ENCODE measurements at regions not wholly inside any gene's neighbourhood (a gene's known extent, or its start where the extent isn't known, plus 50 kb on each side); places are given as distances from the start of the nearest gene placed in this dataset.

- H3K36me3 ChIP-seq (ENCODE audit: control insufficient read depth in 3 of 3, insufficient read depth in 2 of 3, low read depth in 1 of 3, low read length in 3 of 3): no peaks in the 10 kb centered on the region
- no peaks in the 10 kb centered on the region for H3K4me1 ChIP-seq (ENCODE audit: control insufficient read depth in 3 of 3, insufficient read depth in 2 of 3, low read depth in 1 of 3, low read length in 2 of 3)
- FAIRE-seq (no peak), DNase-seq (no peak)
- no peak overlapping the region for H3K27ac ChIP-seq (ENCODE audit: low read depth in 1 of 3, low read length in 2 of 3)
- 86 to 88% (median 87%) methylated on average over 8 of the region's 8 CpGs for WGBS, 3 donors
- no peak overlapping the region for H3K4me3 ChIP-seq (ENCODE audit: low read depth in 1 of 3, low read length in 3 of 3)
- no peaks in the 10 kb centered on the region for H3K9me3 ChIP-seq (ENCODE audit: control insufficient read depth in 2 of 2, insufficient read depth in 1 of 2, low read depth in 1 of 2, low read length in 1 of 2)
- H3K27me3 ChIP-seq (ENCODE audit: control insufficient read depth in 3 of 3, insufficient read depth in 3 of 3, low read length in 3 of 3): no peaks in the 10 kb centered on the region
Observed at GRCh38 chr6:159582736-159583135, 110.3 kb downstream of the SOD2 start.

GRCh38 chr6:159578629-159579028 lies 114.4 kb downstream of the SOD2 start:
- Histone ChIP-seq H3K4me3 (ENCODE audit: low read depth in 1 of 3, low read length in 3 of 3) (no peak overlapping the region), H3K9me3 (ENCODE audit: control insufficient read depth in 2 of 2, insufficient read depth in 1 of 2, low read depth in 1 of 2, low read length in 1 of 2) (no peaks in the 10 kb centered on the region), H3K27ac (ENCODE audit: low read depth in 1 of 3, low read length in 2 of 3) (no peak overlapping the region), H3K27me3 (ENCODE audit: control insufficient read depth in 3 of 3, insufficient read depth in 3 of 3, low read length in 3 of 3) (no peaks in the 10 kb centered on the region), H3K4me1 (ENCODE audit: control insufficient read depth in 3 of 3, insufficient read depth in 2 of 3, low read depth in 1 of 3, low read length in 2 of 3) (no peaks in the 10 kb centered on the region), H3K36me3 (ENCODE audit: control insufficient read depth in 3 of 3, insufficient read depth in 2 of 3, low read depth in 1 of 3, low read length in 3 of 3) (no peaks in the 10 kb centered on the region)
- WGBS, 3 donors: 88 to 89% (median 88%) methylated on average over 5 of the region's 5 CpGs
- DNase-seq (no peak), FAIRE-seq (no peak)

GRCh38 chr6:159577564-159577963 lies 115.5 kb downstream of the SOD2 start:
- DNase-seq (no peak), FAIRE-seq (no peak)
- no peaks in the 10 kb centered on the region for H3K27me3 ChIP-seq (ENCODE audit: control insufficient read depth in 3 of 3, insufficient read depth in 3 of 3, low read length in 3 of 3)
- no peaks in the 10 kb centered on the region for H3K9me3 ChIP-seq (ENCODE audit: control insufficient read depth in 2 of 2, insufficient read depth in 1 of 2, low read depth in 1 of 2, low read length in 1 of 2)
- no peak overlapping the region for H3K4me3 ChIP-seq (ENCODE audit: low read depth in 1 of 3, low read length in 3 of 3)
- whole genome bisulfite sequencing, 3 donors: 74 to 75% (median 75%) methylated on average over 5 of the region's 5 CpGs
- no peaks in the 10 kb centered on the region for H3K4me1 ChIP-seq (ENCODE audit: control insufficient read depth in 3 of 3, insufficient read depth in 2 of 3, low read depth in 1 of 3, low read length in 2 of 3)
- H3K27ac ChIP-seq (ENCODE audit: low read depth in 1 of 3, low read length in 2 of 3): no peak overlapping the region
- H3K36me3 ChIP-seq (ENCODE audit: control insufficient read depth in 3 of 3, insufficient read depth in 2 of 3, low read depth in 1 of 3, low read length in 3 of 3): no peaks in the 10 kb centered on the region

- FAIRE-seq (no peak), DNase-seq (no peak)
- H3K27ac ChIP-seq (ENCODE audit: low read depth in 1 of 3, low read length in 2 of 3): no peak overlapping the region
- H3K27me3 ChIP-seq (ENCODE audit: control insufficient read depth in 3 of 3, insufficient read depth in 3 of 3, low read length in 3 of 3): no peaks in the 10 kb centered on the region
- H3K9me3 ChIP-seq (ENCODE audit: control insufficient read depth in 2 of 2, insufficient read depth in 1 of 2, low read depth in 1 of 2, low read length in 1 of 2): peaks cover 0 to 13% of the 10 kb centered on the region in 2 donors
- 65 to 72% (median 67%) methylated on average over 12 of the region's 12 CpGs for WGBS, 3 donors
- no peak overlapping the region for H3K4me3 ChIP-seq (ENCODE audit: low read depth in 1 of 3, low read length in 3 of 3)
- no peaks in the 10 kb centered on the region for H3K36me3 ChIP-seq (ENCODE audit: control insufficient read depth in 3 of 3, insufficient read depth in 2 of 3, low read depth in 1 of 3, low read length in 3 of 3)
- H3K4me1 ChIP-seq (ENCODE audit: control insufficient read depth in 3 of 3, insufficient read depth in 2 of 3, low read depth in 1 of 3, low read length in 2 of 3): no peaks in the 10 kb centered on the region
Observed at GRCh38 chr6:159572439-159573110, 120.5 kb downstream of the SOD2 start.

GRCh38 chr6:159565181-159565710 lies 127.8 kb downstream of the SOD2 start:
- Histone ChIP-seq H3K27ac (ENCODE audit: low read depth in 1 of 3, low read length in 2 of 3) (no peak overlapping the region), H3K4me3 (ENCODE audit: low read depth in 1 of 3, low read length in 3 of 3) (no peak overlapping the region), H3K4me1 (ENCODE audit: control insufficient read depth in 3 of 3, insufficient read depth in 2 of 3, low read depth in 1 of 3, low read length in 2 of 3) (no peaks in the 10 kb centered on the region), H3K27me3 (ENCODE audit: control insufficient read depth in 3 of 3, insufficient read depth in 3 of 3, low read length in 3 of 3) (no peaks in the 10 kb centered on the region), H3K9me3 (ENCODE audit: control insufficient read depth in 2 of 2, insufficient read depth in 1 of 2, low read depth in 1 of 2, low read length in 1 of 2) (peaks cover 0 to 13% of the 10 kb centered on the region in 2 donors), H3K36me3 (ENCODE audit: control insufficient read depth in 3 of 3, insufficient read depth in 2 of 3, low read depth in 1 of 3, low read length in 3 of 3) (no peaks in the 10 kb centered on the region)
- no peak for DNase-seq
- no peak for FAIRE-seq
- WGBS, 3 donors: 66 to 82% (median 77%) methylated on average over 7 of the region's 7 CpGs

GRCh38 chr6:159564456-159564855 lies 128.6 kb downstream of the SOD2 start:
- FAIRE-seq (no peak), DNase-seq (peak in 1 of 2 donors; percentile 5)
- no peaks in the 10 kb centered on the region for H3K27me3 ChIP-seq (ENCODE audit: control insufficient read depth in 3 of 3, insufficient read depth in 3 of 3, low read length in 3 of 3)
- no peak overlapping the region for H3K27ac ChIP-seq (ENCODE audit: low read depth in 1 of 3, low read length in 2 of 3)
- H3K4me3 ChIP-seq (ENCODE audit: low read depth in 1 of 3, low read length in 3 of 3): no peak overlapping the region
- WGBS, 3 donors: 63 to 69% (median 66%) methylated on average over 5 of the region's 5 CpGs
- H3K36me3 ChIP-seq (ENCODE audit: control insufficient read depth in 3 of 3, insufficient read depth in 2 of 3, low read depth in 1 of 3, low read length in 3 of 3): no peaks in the 10 kb centered on the region
- peaks cover 0 to 8% of the 10 kb centered on the region in 2 donors for H3K9me3 ChIP-seq (ENCODE audit: control insufficient read depth in 2 of 2, insufficient read depth in 1 of 2, low read depth in 1 of 2, low read length in 1 of 2)
- no peaks in the 10 kb centered on the region for H3K4me1 ChIP-seq (ENCODE audit: control insufficient read depth in 3 of 3, insufficient read depth in 2 of 3, low read depth in 1 of 3, low read length in 2 of 3)

- H3K9me3 ChIP-seq (ENCODE audit: control insufficient read depth in 2 of 2, insufficient read depth in 1 of 2, low read depth in 1 of 2, low read length in 1 of 2): no peaks in the 10 kb centered on the region
Observed at GRCh38 chr6:159557031-159557430, 136.0 kb downstream of the SOD2 start.

GRCh38 chr6:159555082-159555875 lies 137.8 kb downstream of the SOD2 start:
- 59 to 67% (median 65%) methylated on average over 5 of the region's 5 CpGs for WGBS, 3 donors
- Histone ChIP-seq H3K9me3 (ENCODE audit: control insufficient read depth in 2 of 2, insufficient read depth in 1 of 2, low read depth in 1 of 2, low read length in 1 of 2) (no peaks in the 10 kb centered on the region), H3K4me3 (ENCODE audit: low read depth in 1 of 3, low read length in 3 of 3) (no peak overlapping the region), H3K27me3 (ENCODE audit: control insufficient read depth in 3 of 3, insufficient read depth in 3 of 3, low read length in 3 of 3) (no peaks in the 10 kb centered on the region), H3K27ac (ENCODE audit: low read depth in 1 of 3, low read length in 2 of 3) (no peak overlapping the region), H3K4me1 (ENCODE audit: control insufficient read depth in 3 of 3, insufficient read depth in 2 of 3, low read depth in 1 of 3, low read length in 2 of 3) (no peaks in the 10 kb centered on the region), H3K36me3 (ENCODE audit: control insufficient read depth in 3 of 3, insufficient read depth in 2 of 3, low read depth in 1 of 3, low read length in 3 of 3) (no peaks in the 10 kb centered on the region)
- FAIRE-seq: no peak
- DNase-seq: no peak

More at GRCh38 chr6:159557031-159557430, 136.0 kb downstream of the SOD2 start:
- FAIRE-seq (no peak), DNase-seq (no peak)
- Histone ChIP-seq H3K4me3 (ENCODE audit: low read depth in 1 of 3, low read length in 3 of 3) (no peak overlapping the region), H3K36me3 (ENCODE audit: control insufficient read depth in 3 of 3, insufficient read depth in 2 of 3, low read depth in 1 of 3, low read length in 3 of 3) (no peaks in the 10 kb centered on the region), H3K4me1 (ENCODE audit: control insufficient read depth in 3 of 3, insufficient read depth in 2 of 3, low read depth in 1 of 3, low read length in 2 of 3) (no peaks in the 10 kb centered on the region), H3K27ac (ENCODE audit: low read depth in 1 of 3, low read length in 2 of 3) (no peak overlapping the region), H3K27me3 (ENCODE audit: control insufficient read depth in 3 of 3, insufficient read depth in 3 of 3, low read length in 3 of 3) (no peaks in the 10 kb centered on the region)
- WGBS, 3 donors: 72 to 73% (median 73%) methylated on average over 4 of the region's 4 CpGs

Measured in small intestine (tissue), 7 donors.